Endothelial cell of umbilical vein (primary cell): ENCODE measurements at regions not wholly inside any gene's neighbourhood (a gene's known extent, or its start where the extent isn't known, plus 50 kb on each side); places are given as distances from the start of the nearest gene placed in this dataset.

ENCODE experiments used
- CTCF ChIP-seq, 2 donors: IDR thresholded peaks; 1 replicate in 1 of 2; 2 replicates in 1 of 2; pipeline ENCODE4 v1.5.1; 2011; ENCODE audit warnings: low read length in 2 of 2, mild to moderate bottlenecking in 2 of 2, moderate library complexity in 2 of 2, control low read depth in 1 of 2, inconsistent platforms in 1 of 2, low read depth in 1 of 2; ENCODE audit not compliant: insufficient read depth in 1 of 2; ENCODE audit errors: extremely low read depth in 1 of 2
- EZH2 ChIP-seq: IDR thresholded peaks from 2 replicates; pipeline ENCODE4 v1.6.1; 2012; ENCODE audit warnings: borderline replicate concordance, low read depth, mild to moderate bottlenecking, moderate library complexity, low read length, inconsistent platforms; ENCODE audit not compliant: severe bottlenecking
- FOS ChIP-seq: IDR thresholded peaks from 2 replicates; pipeline ENCODE4 v1.6.1; 2011; ENCODE audit warnings: mild to moderate bottlenecking, low read length, moderate library complexity, borderline replicate concordance; ENCODE audit not compliant: insufficient read depth
- GATA2 ChIP-seq: IDR thresholded peaks from 2 replicates; pipeline ENCODE4 v1.7.0; 2011; ENCODE audit warnings: low read depth, mild to moderate bottlenecking, moderate library complexity, mixed read lengths, low read length; ENCODE audit not compliant: insufficient read length, insufficient read depth
- POLR2A ChIP-seq: IDR thresholded peaks from 2 replicates; pipeline ENCODE4 v1.6.1; 2012; ENCODE audit warnings: low read depth, mild to moderate bottlenecking, control low read depth, low read length
- POLR2AphosphoS5 ChIP-seq: IDR thresholded peaks from 2 replicates; pipeline ENCODE4 v1.6.1; 2012; ENCODE audit warnings: low read depth, mild to moderate bottlenecking, control low read depth, low read length, moderate library complexity; ENCODE audit not compliant: insufficient read depth
- TF ChIP-seq, protein P1 (sequence below): IDR thresholded peaks from 2 replicates; pipeline ENCODE4 v1.6.1; 2011; ENCODE audit not compliant: insufficient read depth, insufficient read length

DNA sequence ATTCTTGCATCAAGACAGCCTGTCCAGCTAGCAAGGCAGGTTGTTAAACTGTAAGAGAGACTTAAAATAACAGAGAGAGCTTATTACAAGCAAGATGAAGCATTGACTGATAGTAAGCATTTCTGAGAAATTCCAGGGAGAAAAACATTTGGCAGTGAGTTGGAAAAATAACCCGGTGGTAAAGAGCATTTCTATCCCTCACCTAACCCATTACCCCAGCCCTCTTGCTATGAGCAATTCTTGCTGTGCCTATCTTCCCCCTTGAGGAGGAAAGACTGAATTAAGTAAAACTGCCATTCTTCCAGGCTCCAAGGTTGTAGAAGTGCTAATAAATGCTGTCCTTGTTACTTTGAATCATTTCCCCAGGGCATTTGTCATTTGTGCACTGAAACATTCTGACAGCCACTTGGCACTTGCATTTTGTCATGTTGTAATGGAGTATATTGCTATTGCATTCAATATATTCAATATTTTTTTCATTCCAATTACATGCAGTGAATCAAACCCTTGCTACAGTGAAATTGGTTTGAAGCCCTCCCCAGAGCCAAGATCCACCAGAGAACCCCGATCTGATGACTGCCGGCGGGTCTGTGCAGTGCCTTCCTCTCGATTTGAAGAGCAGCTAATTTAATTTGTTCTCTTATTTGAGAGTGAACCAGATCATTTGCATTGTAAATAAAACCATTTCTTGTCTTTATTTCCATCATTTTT, 291.1 kb downstream of the HIVEP2 start:
- TF ChIP-seq, protein P1, sequence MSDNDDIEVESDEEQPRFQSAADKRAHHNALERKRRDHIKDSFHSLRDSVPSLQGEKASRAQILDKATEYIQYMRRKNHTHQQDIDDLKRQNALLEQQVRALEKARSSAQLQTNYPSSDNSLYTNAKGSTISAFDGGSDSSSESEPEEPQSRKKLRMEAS, result no peak
- TF ChIP-seq EZH2, result no peak
- TF ChIP-seq CTCF (IDR thresholded peaks at IDR 0.05; ENCODE audit: extremely low read depth in 1 of 2, insufficient read depth in 1 of 2, low read depth in 1 of 2, low read length in 2 of 2), result no peak
- no peak for TF ChIP-seq POLR2AphosphoS5
- no peak for TF ChIP-seq POLR2A
- TF ChIP-seq FOS, result no peak
- no peak for TF ChIP-seq GATA2
